ENCODE measurements at regions not wholly inside any gene's neighbourhood (a gene's known extent, or its start where the extent isn't known, plus 50 kb on each side); places are given as distances from the start of the nearest gene placed in this dataset.

GRCh38 chr2:150159300-150159699 is 328.2 kb downstream of the RND3 start:
- TF ChIP-seq CTCF (IDR thresholded peaks at IDR 0.05) (no peak), POLR2A (IDR thresholded peaks at IDR 0.05) (no peak)
